GM12891 (cell line): ENCODE measurements at regions not wholly inside any gene's neighbourhood (a gene's known extent, or its start where the extent isn't known, plus 50 kb on each side); places are given as distances from the start of the nearest gene placed in this dataset.

Experiments used
- PAX5 ChIP-seq: IDR thresholded peaks from 2 replicates; pipeline ENCODE4 v1.6.1; 2011; ENCODE audit warnings: low read length, moderate library complexity, mild to moderate bottlenecking; ENCODE audit not compliant: insufficient read depth, severe bottlenecking
- POLR2A ChIP-seq: IDR thresholded peaks from 2 replicates; pipeline ENCODE4 v1.6.1; 2011; ENCODE audit warnings: low read depth, low read length, control low read depth
- POLR2AphosphoS5 ChIP-seq: IDR thresholded peaks from 2 replicates; pipeline ENCODE4 v1.6.1; 2011; ENCODE audit warnings: low read depth, low read length, control low read depth
- TAF1 ChIP-seq: IDR thresholded peaks from 2 replicates; pipeline ENCODE4 v1.6.1; 2011; ENCODE audit warnings: low read depth, low read length, control low read depth

DNA sequence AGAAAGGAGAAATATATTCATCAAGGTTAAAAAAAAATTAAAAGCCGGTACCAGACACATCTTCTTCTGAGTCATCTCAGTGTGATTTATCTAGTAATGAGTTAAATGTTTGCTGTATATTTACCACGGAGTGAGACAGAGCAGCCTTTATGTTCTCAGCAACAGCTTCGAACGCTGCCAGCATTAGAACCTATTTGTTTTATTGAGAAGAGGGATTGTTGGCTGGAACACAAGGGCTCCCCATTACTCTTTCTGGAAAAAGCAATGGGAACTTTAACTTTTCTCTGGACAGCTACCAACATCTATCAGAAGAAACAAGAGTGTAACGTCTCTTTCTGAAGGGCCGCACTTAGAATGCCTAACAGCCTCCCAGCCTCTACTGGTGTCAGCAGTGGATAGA is 105.3 kb upstream of the TAB2 start:
- no peak for TF ChIP-seq POLR2A
- TF ChIP-seq POLR2AphosphoS5 = no peak
- TF ChIP-seq TAF1 = no peak
- TF ChIP-seq PAX5 = no peak
